GM12873 (cell line): ENCODE measurements at regions not wholly inside any gene's neighbourhood (a gene's known extent, or its start where the extent isn't known, plus 50 kb on each side); places are given as distances from the start of the nearest gene placed in this dataset.

Experiments used
- TF ChIP-seq, protein P1 (sequence below): IDR thresholded peaks from 2 replicates; pipeline ENCODE4 v1.5.1; 2012; ENCODE audit warnings: low read depth, mild to moderate bottlenecking, moderate library complexity, low read length, control low read depth; ENCODE audit not compliant: insufficient read depth; ENCODE audit errors: missing control alignments

DNA sequence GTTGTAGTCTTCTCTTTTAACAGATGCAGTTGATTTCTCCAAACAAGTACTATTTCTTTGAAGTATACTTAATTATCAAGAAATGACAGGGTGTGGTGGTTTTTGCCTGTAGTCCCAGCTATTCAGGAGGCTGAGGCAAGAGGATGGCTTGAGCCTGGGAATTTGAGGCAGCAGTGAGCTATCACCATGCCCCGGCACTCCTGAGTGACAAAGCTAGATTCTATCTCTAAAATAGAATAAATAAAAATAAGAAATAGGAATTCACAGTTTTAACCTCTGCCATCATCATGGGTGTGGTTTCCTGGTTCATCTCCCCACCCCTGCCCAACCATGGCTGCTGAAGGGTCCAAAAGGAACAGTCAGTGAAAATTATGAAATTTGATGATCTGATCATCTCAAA is 290.2 kb upstream of the FLRT2 start:
- TF ChIP-seq, protein P1, sequence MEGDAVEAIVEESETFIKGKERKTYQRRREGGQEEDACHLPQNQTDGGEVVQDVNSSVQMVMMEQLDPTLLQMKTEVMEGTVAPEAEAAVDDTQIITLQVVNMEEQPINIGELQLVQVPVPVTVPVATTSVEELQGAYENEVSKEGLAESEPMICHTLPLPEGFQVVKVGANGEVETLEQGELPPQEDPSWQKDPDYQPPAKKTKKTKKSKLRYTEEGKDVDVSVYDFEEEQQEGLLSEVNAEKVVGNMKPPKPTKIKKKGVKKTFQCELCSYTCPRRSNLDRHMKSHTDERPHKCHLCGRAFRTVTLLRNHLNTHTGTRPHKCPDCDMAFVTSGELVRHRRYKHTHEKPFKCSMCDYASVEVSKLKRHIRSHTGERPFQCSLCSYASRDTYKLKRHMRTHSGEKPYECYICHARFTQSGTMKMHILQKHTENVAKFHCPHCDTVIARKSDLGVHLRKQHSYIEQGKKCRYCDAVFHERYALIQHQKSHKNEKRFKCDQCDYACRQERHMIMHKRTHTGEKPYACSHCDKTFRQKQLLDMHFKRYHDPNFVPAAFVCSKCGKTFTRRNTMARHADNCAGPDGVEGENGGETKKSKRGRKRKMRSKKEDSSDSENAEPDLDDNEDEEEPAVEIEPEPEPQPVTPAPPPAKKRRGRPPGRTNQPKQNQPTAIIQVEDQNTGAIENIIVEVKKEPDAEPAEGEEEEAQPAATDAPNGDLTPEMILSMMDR: no peak

DNA sequence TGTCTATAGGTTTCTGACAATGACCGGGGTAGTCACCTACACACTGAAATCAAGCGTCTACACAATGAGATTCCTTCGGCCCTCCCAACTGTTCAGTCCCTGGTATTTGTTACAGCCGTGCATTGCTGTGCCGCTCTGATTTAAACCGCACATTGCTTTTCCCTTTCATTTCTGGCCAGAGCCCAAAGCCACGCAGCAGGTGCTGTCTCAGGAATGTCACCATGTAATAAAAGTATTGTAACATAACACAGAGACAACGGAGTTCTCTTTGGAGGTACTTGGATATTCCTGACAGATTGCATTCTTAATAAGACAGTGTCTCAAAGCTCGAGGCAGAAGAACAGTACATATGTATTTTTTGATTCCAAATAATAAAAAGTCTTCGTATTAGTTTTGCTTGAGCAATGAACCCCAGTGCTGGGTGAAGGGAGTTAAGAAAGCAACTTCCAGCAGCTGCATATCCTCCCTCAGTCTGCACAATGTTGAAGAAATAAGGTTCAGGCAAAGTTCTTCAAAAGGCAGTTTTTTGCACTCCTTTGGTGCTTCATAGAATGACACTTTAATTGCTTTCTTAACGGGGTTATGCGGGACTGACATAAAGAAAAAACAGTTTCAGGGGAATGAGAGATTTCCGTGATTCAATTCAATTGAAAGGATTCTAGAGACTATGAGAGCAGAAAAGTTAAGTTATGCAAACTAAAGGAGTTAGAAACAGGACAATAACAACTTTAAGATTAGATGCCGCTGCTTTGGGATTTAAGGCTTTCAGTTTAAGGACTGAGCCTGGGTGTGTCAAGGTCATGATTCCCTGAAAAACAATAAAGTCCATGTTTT is 288.7 kb upstream of the FLRT2 start:
- TF ChIP-seq, protein P1: no peak

DNA sequence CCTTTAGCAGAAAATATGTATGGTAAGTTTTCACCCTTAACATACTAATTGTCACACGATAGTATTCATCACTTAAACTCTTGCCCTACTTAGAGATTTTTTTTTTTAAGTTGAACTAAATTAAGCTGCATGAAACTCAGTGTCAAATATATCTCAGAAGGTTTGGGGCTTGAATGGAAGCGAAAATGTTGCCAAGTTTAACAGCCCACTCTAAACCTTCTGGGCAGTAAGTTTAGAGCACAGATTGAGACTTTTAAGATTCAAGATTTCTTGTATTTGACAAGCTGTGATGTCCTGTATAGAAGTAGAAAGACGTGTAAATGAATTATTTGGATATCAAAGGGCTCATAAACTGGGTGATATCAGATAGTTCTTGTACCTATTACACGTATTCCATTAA is 287.3 kb upstream of the FLRT2 start:
- TF ChIP-seq, protein P1: no peak

DNA sequence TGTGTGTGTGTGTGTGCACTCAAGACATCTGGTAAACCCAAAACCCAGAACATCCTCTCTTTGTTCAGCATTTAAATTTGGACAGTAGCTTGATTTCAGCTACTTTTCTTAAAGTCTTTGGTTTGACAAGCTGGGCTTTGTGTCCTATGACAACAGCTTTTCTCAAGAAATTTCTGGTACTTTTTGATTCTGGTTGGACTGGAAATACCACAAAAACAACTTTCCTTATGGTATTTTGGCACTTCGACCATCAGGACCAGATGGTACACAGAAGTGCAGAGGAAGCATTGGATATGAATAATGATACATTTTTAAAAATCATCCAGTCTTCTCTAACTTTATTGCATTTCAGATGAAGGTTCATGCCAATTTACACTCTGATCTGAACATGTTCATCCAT is 286.6 kb upstream of the FLRT2 start:
- TF ChIP-seq, protein P1: no peak

DNA sequence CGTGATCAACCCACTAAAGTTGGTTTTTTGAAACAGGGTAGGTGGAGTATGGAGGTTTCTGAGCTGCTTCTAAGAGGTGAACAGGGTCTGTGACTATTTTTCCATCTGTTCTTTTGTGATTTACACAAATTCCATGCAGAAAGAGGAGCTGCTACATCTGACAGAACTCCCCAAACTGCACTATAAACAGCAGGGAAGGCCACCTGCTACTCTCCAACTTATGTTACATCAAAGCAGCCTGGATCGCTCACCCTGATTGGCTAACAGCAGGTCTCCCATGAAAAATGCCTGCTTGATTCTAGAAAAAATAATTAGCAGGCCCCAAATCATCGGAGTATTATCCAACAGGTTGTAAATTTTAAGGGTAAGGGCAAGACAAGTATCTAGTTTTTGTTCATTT is 282.9 kb upstream of the FLRT2 start:
- TF ChIP-seq, protein P1: no peak

DNA sequence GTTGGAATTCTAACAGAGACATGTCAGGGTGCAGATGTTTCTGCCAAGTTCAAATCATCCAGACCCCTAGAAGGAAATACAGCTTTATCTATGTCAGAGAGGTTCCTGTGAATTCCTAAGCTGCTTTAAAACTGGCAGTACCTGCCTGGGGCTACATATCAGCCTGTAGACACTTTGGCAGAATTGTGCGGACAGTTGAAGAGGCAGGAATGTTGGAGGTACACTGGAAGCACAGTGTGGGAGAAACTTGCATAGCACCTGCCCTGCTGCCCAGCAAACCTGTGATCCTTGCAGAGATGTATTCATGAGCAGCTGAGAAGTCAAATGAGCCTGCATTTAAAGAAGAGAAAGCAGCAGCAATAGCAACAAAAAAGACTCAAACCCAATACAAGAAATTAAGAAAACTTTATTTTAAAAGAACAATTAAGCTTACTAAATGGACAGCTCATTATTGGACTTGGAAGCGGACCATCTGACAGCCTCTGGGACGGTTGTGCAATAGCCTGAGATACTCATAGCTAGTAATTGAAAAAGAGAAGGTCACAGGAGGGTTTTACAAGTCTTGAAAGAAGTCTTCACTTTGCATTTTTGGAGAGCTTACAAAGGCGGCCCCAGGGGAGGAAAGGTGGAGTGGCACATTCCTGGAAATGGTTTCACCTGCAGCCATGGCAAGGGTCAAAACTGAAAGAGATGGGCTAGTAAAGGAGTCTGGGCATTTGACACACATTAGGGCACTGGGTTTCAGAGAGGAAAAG is 280.9 kb upstream of the FLRT2 start:
- TF ChIP-seq, protein P1: no peak

DNA sequence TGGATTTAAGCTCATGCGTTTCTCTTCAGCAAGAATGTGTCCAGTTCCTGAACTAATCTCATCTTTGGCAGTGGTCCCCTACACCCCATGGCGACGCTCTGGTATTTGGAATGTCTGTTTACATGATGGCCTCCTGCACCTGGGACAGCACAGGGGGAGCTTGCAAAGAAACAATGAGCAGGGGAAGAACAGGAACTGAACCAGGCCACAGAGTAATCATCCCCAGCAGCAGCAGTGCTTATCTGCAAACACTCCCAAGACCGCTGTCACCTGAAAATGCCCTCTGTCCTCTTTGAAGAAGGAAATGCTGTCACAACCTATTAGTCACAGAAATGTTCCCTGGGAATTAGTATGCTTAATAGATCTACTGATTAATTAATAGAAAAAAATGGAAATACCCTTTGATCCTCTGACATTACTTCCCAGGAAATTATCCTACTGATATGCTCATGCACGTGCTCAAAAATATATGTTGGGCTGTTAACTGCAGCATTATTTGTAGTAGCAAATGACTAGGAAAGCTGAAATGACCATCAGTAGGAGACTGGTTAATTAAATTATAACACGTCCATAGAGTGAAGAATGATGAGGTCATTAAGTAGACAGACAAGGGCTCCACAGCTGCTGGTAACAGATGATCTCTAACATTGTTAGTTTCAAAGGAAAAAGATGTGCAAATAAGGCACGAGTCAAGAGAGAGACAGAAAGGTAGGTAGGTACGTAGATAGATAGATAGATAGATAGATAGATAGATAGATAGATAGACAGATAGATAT is 279.3 kb upstream of the FLRT2 start:
- TF ChIP-seq, protein P1: no peak
